Central memory CD4-positive, alpha-beta T cell (primary cell): ENCODE measurements at regions not wholly inside any gene's neighbourhood (a gene's known extent, or its start where the extent isn't known, plus 50 kb on each side); places are given as distances from the start of the nearest gene placed in this dataset.

ENCODE experiments used
- DNase-seq: peaks from one replicate; pipeline ENCODE4 v3.0.0; 2022

- DNase-seq = no peak
Observed at GRCh38 chr12:89977405-89978085, 268.9 kb upstream of the ATP2B1 start.

GRCh38 chr12:89976866-89977265 is 268.2 kb upstream of the ATP2B1 start:
- no peak for DNase-seq

GRCh38 chr12:89975574-89975973 is 266.9 kb upstream of the ATP2B1 start:
- DNase-seq = no peak

GRCh38 chr12:89971880-89972279 is 263.2 kb upstream of the ATP2B1 start:
- DNase-seq = no peak

- no peak for DNase-seq
Observed at GRCh38 chr12:89970722-89971121, 262.1 kb upstream of the ATP2B1 start.

GRCh38 chr12:89969093-89969492 is 260.5 kb upstream of the ATP2B1 start:
- no peak for DNase-seq

- DNase-seq = no peak
Observed at GRCh38 chr12:89968151-89968700, 259.6 kb upstream of the ATP2B1 start.

- no peak for DNase-seq
Observed at GRCh38 chr12:89966495-89967240, 258.0 kb upstream of the ATP2B1 start.

- DNase-seq = no peak
Observed at GRCh38 chr12:89965993-89966392, 257.4 kb upstream of the ATP2B1 start.

GRCh38 chr12:89962648-89963047 is 254.0 kb upstream of the ATP2B1 start:
- no peak for DNase-seq

GRCh38 chr12:89960607-89961394 is 252.2 kb upstream of the ATP2B1 start:
- no peak for DNase-seq

- DNase-seq = no peak
Observed at GRCh38 chr12:89960011-89960507, 251.4 kb upstream of the ATP2B1 start.

GRCh38 chr12:89959179-89959578 is 250.5 kb upstream of the ATP2B1 start:
- no peak for DNase-seq

- no peak for DNase-seq
Observed at GRCh38 chr12:89954259-89954658, 245.6 kb upstream of the ATP2B1 start.

GRCh38 chr12:89951694-89952060 is 243.0 kb upstream of the ATP2B1 start:
- no peak for DNase-seq

- DNase-seq = no peak
Observed at GRCh38 chr12:89951050-89951693, 242.5 kb upstream of the ATP2B1 start.

- DNase-seq = no peak
Observed at GRCh38 chr12:89950421-89950820, 241.8 kb upstream of the ATP2B1 start.

- DNase-seq = peak; percentile 92
Observed at GRCh38 chr12:89949457-89950195, 241.0 kb upstream of the ATP2B1 start.

GRCh38 chr12:89948271-89949175 is 239.9 kb upstream of the ATP2B1 start:
- DNase-seq = no peak

GRCh38 chr12:89947437-89948270 is 239.0 kb upstream of the ATP2B1 start:
- DNase-seq = no peak
